ENCODE measurements at regions not wholly inside any gene's neighbourhood (a gene's known extent, or its start where the extent isn't known, plus 50 kb on each side); places are given as distances from the start of the nearest gene placed in this dataset.

GRCh38 chr6:165183071-165183470, 126.3 kb downstream of the C6orf118 start:
- Histone ChIP-seq H3K9me3 (ENCODE audit: control insufficient read depth, low read depth, low read length) (no peaks in the 10 kb centered on the region), H3K36me3 (ENCODE audit: control insufficient read depth in 2 of 2, extremely low read depth in 1 of 2, insufficient read depth in 2 of 2, low read length in 2 of 2) (no peaks in the 10 kb centered on the region), H3K9ac (ENCODE audit: control insufficient read depth, extremely low read depth, insufficient read depth, low read length) (no peak overlapping the region), H3K4me3 (ENCODE audit: control insufficient read depth in 2 of 3, extremely low read depth in 1 of 3, insufficient read depth in 2 of 3, low read depth in 1 of 3, low read length in 3 of 3) (no peak overlapping the region), H3K4me2 (ENCODE audit: control insufficient read depth, extremely low read depth, insufficient read depth, low read depth, low read length) (no peak overlapping the region), H3K27me3 (ENCODE audit: control insufficient read depth, extremely low read depth, insufficient read depth, low read length) (no peaks in the 10 kb centered on the region), H3K27ac (ENCODE audit: control insufficient read depth, insufficient read depth, low read length) (no peak overlapping the region), H3K79me2 (ENCODE audit: control insufficient read depth, insufficient read depth, low read length) (no peaks in the 10 kb centered on the region), H4K20me1 (ENCODE audit: control insufficient read depth, extremely low read depth, insufficient read depth, low read length) (no peaks in the 10 kb centered on the region), H2AFZ (ENCODE audit: control insufficient read depth, low read length) (no peak overlapping the region), H3K9me1 (ENCODE audit: control insufficient read depth, extremely low read depth, insufficient read depth, low read length) (no peaks in the 10 kb centered on the region), H3K4me1 (ENCODE audit: control insufficient read depth, extremely low read depth, insufficient read depth, low read length) (no peaks in the 10 kb centered on the region)
- FAIRE-seq (no peak), DNase-seq (ENCODE audit: low read depth, low spot score) (no peak)
- dilution Hi-C loops (cut with MboI; ENCODE audit: extremely low pct_ligation_motif_present, low sequenced_read_pairs): no loop called here
- TF ChIP-seq EZH2 (IDR thresholded peaks at IDR 0.05; ENCODE audit: low read length): no peak
- no peak for TF ChIP-seq CTCF (optimal IDR thresholded peaks at IDR 0.05 in 1 of 3, IDR thresholded peaks at IDR 0.05 in 1 of 3, conservative IDR thresholded peaks at IDR 0.05 in 1 of 3; ENCODE audit: extremely low read depth in 1 of 3, insufficient read depth in 2 of 3, low read length in 3 of 3)

- H3K4me2 ChIP-seq (ENCODE audit: control insufficient read depth, extremely low read depth, insufficient read depth, low read depth, low read length): no peak overlapping the region
- no peaks in the 10 kb centered on the region for H3K4me1 ChIP-seq (ENCODE audit: control insufficient read depth, extremely low read depth, insufficient read depth, low read length)
Observed at GRCh38 chr6:165181951-165182414, 127.4 kb downstream of the C6orf118 start.

More at GRCh38 chr6:165181951-165182414, 127.4 kb downstream of the C6orf118 start:
- FAIRE-seq (no peak), DNase-seq (ENCODE audit: low read depth, low spot score) (peak; percentile 15)
- dilution Hi-C loops (cut with MboI; ENCODE audit: extremely low pct_ligation_motif_present, low sequenced_read_pairs): no loop called here
- no peak overlapping the region for H3K4me3 ChIP-seq (ENCODE audit: control insufficient read depth in 2 of 3, extremely low read depth in 1 of 3, insufficient read depth in 2 of 3, low read depth in 1 of 3, low read length in 3 of 3)
- H3K27me3 ChIP-seq (ENCODE audit: control insufficient read depth, extremely low read depth, insufficient read depth, low read length): no peaks in the 10 kb centered on the region
- no peaks in the 10 kb centered on the region for H3K79me2 ChIP-seq (ENCODE audit: control insufficient read depth, insufficient read depth, low read length)
- H3K27ac ChIP-seq (ENCODE audit: control insufficient read depth, insufficient read depth, low read length): no peak overlapping the region
- H3K9ac ChIP-seq (ENCODE audit: control insufficient read depth, extremely low read depth, insufficient read depth, low read length): no peak overlapping the region
- no peaks in the 10 kb centered on the region for H3K36me3 ChIP-seq (ENCODE audit: control insufficient read depth in 2 of 2, extremely low read depth in 1 of 2, insufficient read depth in 2 of 2, low read length in 2 of 2)
- TF ChIP-seq CTCF (optimal IDR thresholded peaks at IDR 0.05 in 1 of 3, IDR thresholded peaks at IDR 0.05 in 1 of 3, conservative IDR thresholded peaks at IDR 0.05 in 1 of 3; ENCODE audit: extremely low read depth in 1 of 3, insufficient read depth in 2 of 3, low read length in 3 of 3): no peak
- no peak for TF ChIP-seq EZH2 (IDR thresholded peaks at IDR 0.05; ENCODE audit: low read length)
- H3K9me1 ChIP-seq (ENCODE audit: control insufficient read depth, extremely low read depth, insufficient read depth, low read length): no peaks in the 10 kb centered on the region
- H4K20me1 ChIP-seq (ENCODE audit: control insufficient read depth, extremely low read depth, insufficient read depth, low read length): no peaks in the 10 kb centered on the region
- H2AFZ ChIP-seq (ENCODE audit: control insufficient read depth, low read length): no peak overlapping the region
- H3K9me3 ChIP-seq (ENCODE audit: control insufficient read depth, low read depth, low read length): no peaks in the 10 kb centered on the region

Measured in keratinocyte (primary cell).